ENCODE measurements at regions not wholly inside any gene's neighbourhood (a gene's known extent, or its start where the extent isn't known, plus 50 kb on each side); places are given as distances from the start of the nearest gene placed in this dataset.
A peak's percentile ranks its signal among the peaks of the same experiment; 100 is the strongest.

GRCh38 chr12:89080793-89081465 is 271.4 kb downstream of the DUSP6 start:
- no peaks in the 10 kb centered on the region for H3K27me3 ChIP-seq
- DNase-seq (ENCODE audit: low spot score) = no peak
- Mint-ChIP-seq H3K9me3 (no peaks in the 10 kb centered on the region), H3K36me3 (no peaks in the 10 kb centered on the region), H3K4me1 (peaks cover 18% of the 10 kb centered on the region), H3K27ac (peak overlapping the region; percentile 40), H3K27me3 (ENCODE audit: insufficient read depth, low read depth) (peaks cover 4% of the 10 kb centered on the region), H3K4me3 (no peak overlapping the region)
- H3K4me3 ChIP-seq = no peak overlapping the region
- H2AFZ ChIP-seq (replicated peaks) = no peak overlapping the region
- H3K79me2 ChIP-seq (ENCODE audit: low read depth) = no peaks in the 10 kb centered on the region
- peaks cover 14% of the 10 kb centered on the region for H3K4me1 ChIP-seq
- no peak overlapping the region for H3K9ac ChIP-seq
- H3K27ac ChIP-seq = no peak overlapping the region
- H3K4me2 ChIP-seq = no peak overlapping the region
- TF ChIP-seq EZH2phosphoT487 (IDR thresholded peaks at IDR 0.05) (no peak), CTCF (IDR thresholded peaks at IDR 0.05) (no peak), EZH2 (IDR thresholded peaks at IDR 0.05) (no peak)
- no peaks in the 10 kb centered on the region for H3K36me3 ChIP-seq
- H3K9me3 ChIP-seq (ENCODE audit: low read depth) = no peaks in the 10 kb centered on the region
- H4K20me1 ChIP-seq (ENCODE audit: low read depth) = no peaks in the 10 kb centered on the region
- no peaks in the 10 kb centered on the region for H3F3A ChIP-seq (ENCODE audit: low read depth)

- no peaks in the 10 kb centered on the region for H3K36me3 Mint-ChIP-seq
- no peaks in the 10 kb centered on the region for H3K79me2 ChIP-seq (ENCODE audit: low read depth)
- no peak overlapping the region for H3K27ac ChIP-seq
- TF ChIP-seq CTCF (IDR thresholded peaks at IDR 0.05) = no peak
- TF ChIP-seq EZH2 (IDR thresholded peaks at IDR 0.05) = no peak
- TF ChIP-seq EZH2phosphoT487 (IDR thresholded peaks at IDR 0.05) = no peak
- no peak overlapping the region for H3K9ac ChIP-seq
- peaks cover 4% of the 10 kb centered on the region for H3K4me1 Mint-ChIP-seq
- no peak overlapping the region for H3K4me3 ChIP-seq
- H3K4me2 ChIP-seq = no peak overlapping the region
- no peak overlapping the region for H3K27ac Mint-ChIP-seq
- peaks cover 2% of the 10 kb centered on the region for H3K27me3 Mint-ChIP-seq (ENCODE audit: insufficient read depth, low read depth)
- no peaks in the 10 kb centered on the region for H3K27me3 ChIP-seq
- no peak overlapping the region for H2AFZ ChIP-seq (replicated peaks)
- no peaks in the 10 kb centered on the region for H3K36me3 ChIP-seq
- H3K4me3 Mint-ChIP-seq = no peak overlapping the region
- H3K9me3 Mint-ChIP-seq = no peaks in the 10 kb centered on the region
- H4K20me1 ChIP-seq (ENCODE audit: low read depth) = no peaks in the 10 kb centered on the region
- peaks cover 15% of the 10 kb centered on the region for H3K4me1 ChIP-seq
- no peaks in the 10 kb centered on the region for H3F3A ChIP-seq (ENCODE audit: low read depth)
- DNase-seq (ENCODE audit: low spot score) = no peak
- H3K9me3 ChIP-seq (ENCODE audit: low read depth) = no peaks in the 10 kb centered on the region
Observed at GRCh38 chr12:89075880-89076540, 276.3 kb downstream of the DUSP6 start.

GRCh38 chr12:89073659-89074058 is 278.6 kb downstream of the DUSP6 start:
- H3K27me3 Mint-ChIP-seq (ENCODE audit: insufficient read depth, low read depth) = no peaks in the 10 kb centered on the region
- Histone ChIP-seq H3K79me2 (ENCODE audit: low read depth) (no peaks in the 10 kb centered on the region), H3K27ac (no peak overlapping the region), H3K27me3 (no peaks in the 10 kb centered on the region), H3K4me2 (no peak overlapping the region), H3K4me1 (peaks cover 12% of the 10 kb centered on the region), H4K20me1 (ENCODE audit: low read depth) (no peaks in the 10 kb centered on the region), H3K9ac (no peak overlapping the region), H3F3A (ENCODE audit: low read depth) (no peaks in the 10 kb centered on the region), H3K36me3 (no peaks in the 10 kb centered on the region), H3K9me3 (ENCODE audit: low read depth) (no peaks in the 10 kb centered on the region), H2AFZ (replicated peaks) (no peak overlapping the region), H3K4me3 (no peak overlapping the region)
- no peaks in the 10 kb centered on the region for H3K36me3 Mint-ChIP-seq
- H3K27ac Mint-ChIP-seq = no peak overlapping the region
- TF ChIP-seq EZH2 (IDR thresholded peaks at IDR 0.05) = no peak
- no peak for TF ChIP-seq CTCF (IDR thresholded peaks at IDR 0.05)
- no peak for TF ChIP-seq EZH2phosphoT487 (IDR thresholded peaks at IDR 0.05)
- no peak overlapping the region for H3K4me3 Mint-ChIP-seq
- no peaks in the 10 kb centered on the region for H3K9me3 Mint-ChIP-seq
- no peaks in the 10 kb centered on the region for H3K4me1 Mint-ChIP-seq
- DNase-seq (ENCODE audit: low spot score) = no peak
